Anterior cingulate cortex (tissue), 58 donors: ENCODE measurements at regions not wholly inside any gene's neighbourhood (a gene's known extent, or its start where the extent isn't known, plus 50 kb on each side); places are given as distances from the start of the nearest gene placed in this dataset.
"Not testable (repeated sequence)": the region's sequence is repeated elsewhere in the genome, so short reads cannot be mapped to it uniquely, and the experiment has no call there.

Experiments used
- DNase-seq, 58 donors: peaks; one replicate each; lab custom pipeline; 2025; lab: John Stamatoyannopoulos, UW

GRCh38 chr12:67758521-67758920 lies 110.0 kb downstream of the DYRK2 start:
- DNase-seq: no peak

DNA sequence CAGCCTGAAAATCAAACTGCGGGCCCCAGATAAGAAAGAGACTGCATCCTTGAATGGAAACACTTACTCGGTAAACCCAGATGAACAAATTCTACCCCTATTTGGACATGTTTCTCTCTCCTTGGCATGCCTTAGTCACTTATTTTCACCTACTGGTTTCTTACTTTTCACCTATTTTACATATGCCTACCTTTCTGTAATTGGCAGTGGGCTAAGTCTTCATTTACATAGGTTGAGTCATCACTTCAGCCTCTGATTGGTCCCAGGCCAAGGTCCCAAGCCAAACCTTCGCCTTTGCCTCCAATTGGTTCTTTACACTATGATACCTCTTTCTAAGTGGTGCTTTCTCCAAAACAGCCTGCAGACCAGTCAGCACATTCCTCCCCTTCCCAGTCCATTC lies 111.3 kb downstream of the DYRK2 start:
- no peak for DNase-seq

DNA sequence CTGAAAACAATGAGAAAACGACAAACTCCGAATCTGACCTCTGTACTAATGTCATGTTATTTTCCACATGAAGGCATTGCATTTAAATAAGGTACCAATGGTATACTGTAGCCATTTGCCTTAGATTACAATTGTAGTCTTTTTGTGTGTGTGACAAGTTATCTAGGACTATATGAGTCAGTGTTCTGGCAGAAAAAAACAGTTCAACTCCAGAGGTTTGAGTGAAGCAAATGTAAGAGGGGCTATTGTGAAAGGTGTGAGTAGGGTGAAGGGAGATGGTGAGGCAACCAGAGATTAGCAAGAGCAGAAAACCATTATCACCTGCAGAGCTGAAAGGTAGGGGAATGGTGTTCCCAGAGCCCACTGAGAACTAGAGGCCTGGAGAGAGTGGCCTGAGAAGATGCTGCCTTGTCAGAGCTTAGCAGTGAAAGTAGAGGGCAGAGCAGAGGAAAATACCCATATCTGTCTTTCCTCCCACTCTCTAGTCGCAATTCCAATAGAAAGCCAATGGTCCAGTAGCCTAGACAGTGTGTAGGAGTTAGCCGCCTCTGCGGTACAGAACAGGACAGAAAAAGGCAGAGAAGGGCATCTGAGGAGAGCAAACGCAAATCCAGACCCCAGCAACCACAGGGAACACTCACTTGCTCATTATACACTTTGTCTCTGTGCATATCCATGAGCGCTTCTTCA lies 112.2 kb downstream of the DYRK2 start:
- no peak for DNase-seq

- DNase-seq: no peak
Observed at GRCh38 chr12:67761566-67761965, 113.0 kb downstream of the DYRK2 start.

GRCh38 chr12:67764055-67764454 lies 115.5 kb downstream of the DYRK2 start:
- no peak for DNase-seq

DNA sequence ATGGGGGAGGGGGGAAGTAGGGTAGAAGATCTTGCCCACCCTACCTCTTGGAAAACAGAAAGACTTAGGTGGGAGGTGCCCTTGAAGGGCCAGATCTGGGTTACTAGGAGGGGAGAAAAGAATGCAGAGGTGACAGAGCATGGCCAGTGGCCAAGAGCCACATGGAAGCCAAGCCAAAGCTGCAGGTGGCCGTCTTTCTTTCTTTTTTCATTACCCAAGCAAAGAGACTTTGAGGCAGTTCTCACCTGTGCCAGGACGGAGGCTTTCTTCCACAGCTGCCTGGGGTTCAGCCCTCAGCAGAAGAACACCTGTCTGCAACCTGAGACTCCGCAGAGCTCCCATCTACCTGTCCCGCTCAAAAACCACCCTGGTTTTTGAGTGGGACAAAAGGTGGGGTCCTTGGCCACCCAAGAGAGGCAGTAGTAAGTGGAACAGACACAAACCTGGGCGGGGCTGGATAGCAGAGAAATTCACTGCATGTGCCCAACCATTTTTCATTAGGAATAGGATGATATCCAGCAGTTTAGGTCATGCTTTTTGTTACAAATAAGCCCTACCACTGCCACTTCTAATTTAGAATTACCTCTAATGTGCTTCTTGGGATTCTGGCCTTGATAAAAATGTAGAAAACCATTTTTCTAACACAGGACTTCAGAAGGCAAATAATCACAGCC lies 116.5 kb downstream of the DYRK2 start:
- DNase-seq: no peak

GRCh38 chr12:67765776-67766766 lies 117.5 kb downstream of the DYRK2 start:
- no peak for DNase-seq

GRCh38 chr12:67772267-67773169 lies 124.0 kb downstream of the DYRK2 start:
- DNase-seq: peak in 12 of 58 donors; percentile 3 to 32 (median 11)

DNA sequence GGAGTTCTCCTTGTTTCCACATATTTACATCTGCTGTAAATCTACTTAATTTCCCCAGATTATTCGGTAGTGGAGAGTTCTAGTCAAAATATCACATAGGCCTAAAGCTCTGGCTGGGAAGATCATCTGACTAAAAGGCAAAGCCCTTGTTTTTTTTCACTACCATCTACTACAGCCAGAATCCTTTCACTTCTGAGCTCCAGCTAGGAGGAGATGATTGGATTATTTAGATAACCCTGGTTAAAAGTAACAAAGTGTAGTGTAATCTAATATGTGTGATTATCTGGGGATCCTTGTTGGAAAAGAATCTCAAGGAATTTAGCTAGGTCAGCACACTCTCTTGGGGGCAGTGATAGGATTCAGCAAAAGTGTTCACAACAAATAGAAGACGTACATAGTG lies 125.4 kb downstream of the DYRK2 start:
- DNase-seq: no peak

GRCh38 chr12:67774983-67775587 lies 126.5 kb downstream of the DYRK2 start:
- DNase-seq: no peak

DNA sequence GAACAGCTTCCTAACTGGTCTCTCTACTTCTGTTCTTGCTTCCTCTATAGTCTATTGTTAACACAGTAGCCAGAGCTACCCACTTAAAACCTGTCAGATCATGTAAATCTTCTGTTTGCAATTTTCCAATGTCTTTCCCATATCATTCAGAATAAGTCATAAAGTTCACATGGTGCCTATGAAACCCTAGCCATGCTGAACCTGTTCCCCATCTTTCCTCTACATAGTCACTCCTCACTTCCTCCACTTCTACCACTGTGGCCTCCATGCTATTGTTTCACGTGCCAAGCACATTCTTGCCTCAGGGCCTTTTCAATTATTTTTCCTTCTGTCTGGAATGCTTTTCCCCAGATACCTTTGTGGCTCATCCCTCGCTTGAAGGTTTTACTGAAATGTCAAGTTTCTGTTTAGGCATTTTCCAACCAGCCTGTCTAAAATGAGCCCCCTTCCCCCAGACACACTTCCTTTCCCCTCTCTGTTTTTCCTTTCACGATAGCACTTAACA lies 132.1 kb downstream of the DYRK2 start:
- no peak for DNase-seq

DNA sequence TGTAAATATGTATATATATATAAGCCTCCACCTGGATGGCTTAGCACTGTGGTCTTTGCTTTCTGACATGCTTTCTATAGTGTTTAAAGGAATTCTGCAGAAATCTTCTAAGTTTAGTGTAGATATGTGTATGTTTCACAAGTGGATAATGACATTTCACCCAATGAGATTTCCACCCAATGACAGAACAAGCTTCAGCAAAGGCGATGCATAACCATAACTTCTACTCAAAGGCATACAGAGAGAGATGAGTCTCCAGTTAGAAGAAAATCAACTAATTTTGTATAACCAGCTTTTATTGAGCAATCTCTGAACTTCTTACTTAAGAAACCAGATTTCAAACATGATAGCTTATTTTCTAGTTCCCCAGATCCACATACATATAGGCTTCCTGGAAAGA lies 134.0 kb downstream of the DYRK2 start:
- DNase-seq: no peak

DNA sequence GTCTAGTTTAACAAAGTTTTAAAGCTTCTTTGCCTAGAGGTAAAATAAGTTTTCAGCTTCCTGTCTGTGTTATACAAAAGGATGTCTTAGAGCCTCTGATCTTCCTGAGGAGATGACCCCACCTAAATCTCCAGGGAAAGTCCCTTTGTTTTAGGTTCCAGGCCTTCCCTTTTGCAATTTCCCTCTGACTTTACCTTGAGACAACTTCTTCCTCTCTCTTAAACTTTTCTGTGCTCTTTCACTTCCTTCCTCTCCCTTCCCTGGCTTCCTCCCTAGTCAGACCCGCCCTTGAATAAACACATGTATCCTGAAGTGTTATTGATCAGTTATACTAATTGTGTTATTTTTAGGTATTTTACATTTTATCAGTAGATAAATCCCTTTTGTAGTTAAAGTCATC lies 134.8 kb downstream of the DYRK2 start:
- no peak for DNase-seq

DNA sequence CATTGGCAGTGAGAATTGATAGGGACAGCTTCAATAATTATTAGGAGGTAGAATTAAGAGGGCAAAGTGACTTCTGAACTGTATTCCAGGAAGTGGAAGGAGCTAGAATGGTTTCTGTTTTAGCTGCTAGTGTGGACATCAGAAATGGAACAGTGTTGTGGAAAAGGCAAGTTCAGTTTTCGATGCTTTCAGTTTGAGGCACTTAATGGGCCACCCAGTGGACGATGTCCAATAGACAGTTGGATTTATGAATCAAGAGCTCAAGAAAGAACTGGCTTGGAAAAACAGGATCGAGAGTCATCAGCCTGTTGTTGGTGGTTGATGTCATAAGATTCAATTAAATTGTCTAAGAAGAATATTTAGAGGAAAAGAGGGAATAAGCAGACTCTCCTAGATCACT lies 136.3 kb downstream of the DYRK2 start:
- DNase-seq: no peak

- no peak for DNase-seq
Observed at GRCh38 chr12:67786086-67786485, 137.5 kb downstream of the DYRK2 start.

- no peak for DNase-seq
Observed at GRCh38 chr12:67788118-67788517, 139.6 kb downstream of the DYRK2 start.

GRCh38 chr12:67789266-67789665 lies 140.7 kb downstream of the DYRK2 start:
- no peak for DNase-seq

- DNase-seq: no peak
Observed at GRCh38 chr12:67790660-67791059, 142.1 kb downstream of the DYRK2 start.

GRCh38 chr12:67791362-67791761 lies 142.8 kb downstream of the DYRK2 start:
- DNase-seq: not testable (repeated sequence)
